A673 (cell line): ENCODE measurements at regions not wholly inside any gene's neighbourhood (a gene's known extent, or its start where the extent isn't known, plus 50 kb on each side); places are given as distances from the start of the nearest gene placed in this dataset.

Experiments used
- BruUV-seq: library from RNA; stranded (reverse); fragments of 400-500 nt; replicated peaks from 2 replicates; lab custom pipeline; 2021; lab: Mats Ljungman, UMichigan
- CTCF ChIA-PET: fragments of 300-600 bp; sonication (Branson Sonifier 250); formaldehyde crosslinking; loops from one replicate; lab custom pipeline; 2022; ENCODE audit warnings: antibody characterized with exemption; lab: Charles Lee
- POLR2A ChIA-PET: fragments of 300-600 bp; sonication (Branson Sonifier 250); formaldehyde crosslinking; loops from one replicate; lab custom pipeline; 2022; ENCODE audit warnings: antibody characterized with exemption; ENCODE audit not compliant: low non-redundant PET; lab: Charles Lee
- DNase-seq: peaks from one replicate; pipeline ENCODE4 v3.0.0-alpha.2; 2015; ENCODE audit warnings: low spot score
- H3K27ac ChIP-seq: fragments of 200-600 bp; sonication (generic); 2 replicates; pipeline ENCODE4 v1.5.1; 2016; ENCODE audit warnings: mixed run types, low read depth, mild to moderate bottlenecking, mixed read lengths, antibody characterized with exemption, low read length; ENCODE audit not compliant: poor library complexity, severe bottlenecking
- H3K27me3 ChIP-seq: fragments of 200-600 bp; sonication (generic); replicated peaks from 2 replicates; pipeline ENCODE4 v1.6.1; 2017; ENCODE audit warnings: mixed run types, low read depth, mild to moderate bottlenecking, mixed read lengths, antibody characterized with exemption, low read length; ENCODE audit not compliant: insufficient read depth, poor library complexity
- H3K36me3 ChIP-seq: fragments of 200-600 bp; sonication (generic); 2 replicates; pipeline ENCODE4 v1.6.1; 2016; ENCODE audit warnings: mixed run types, mild to moderate bottlenecking, mixed read lengths, antibody characterized with exemption, low read length; ENCODE audit not compliant: insufficient read depth, poor library complexity, severe bottlenecking
- H3K4me1 ChIP-seq: fragments of 200-600 bp; sonication (generic); 2 replicates; pipeline ENCODE4 v1.6.1; 2017; ENCODE audit warnings: mixed run types, mild to moderate bottlenecking, mixed read lengths, antibody characterized with exemption, low read length; ENCODE audit not compliant: insufficient read depth, poor library complexity, severe bottlenecking
- H3K4me3 ChIP-seq: fragments of 200-600 bp; sonication (generic); 2 replicates; pipeline ENCODE4 v1.5.1; 2016; ENCODE audit warnings: low read depth, mixed run types, mild to moderate bottlenecking, mixed read lengths, low read length; ENCODE audit not compliant: poor library complexity, severe bottlenecking
- H3K9me3 ChIP-seq: fragments of 200-600 bp; sonication (generic); 2 replicates; pipeline ENCODE4 v1.6.1; 2016; ENCODE audit warnings: mixed run types, low read depth, mild to moderate bottlenecking, mixed read lengths, antibody characterized with exemption, low read length; ENCODE audit not compliant: poor library complexity, severe bottlenecking
- CTCF ChIP-seq: fragments of 300-800, 200-600 bp; sonication (generic); conservative IDR thresholded peaks from 2 replicates; pipeline ENCODE4 v1.5.1; 2017; ENCODE audit warnings: low read depth, mild to moderate bottlenecking, antibody characterized with exemption, low read length, moderate library complexity, mixed read lengths
- EZH2 ChIP-seq: fragments of 200-600 bp; sonication (generic); IDR thresholded peaks from 2 replicates; pipeline ENCODE4 v1.6.1; 2017; ENCODE audit warnings: borderline replicate concordance, low read depth, mild to moderate bottlenecking, mixed read lengths, antibody characterized with exemption, low read length; ENCODE audit not compliant: poor library complexity, severe bottlenecking
- intact Hi-C: fragments of 100-400 bp; cut with micrococcal nuclease; formaldehyde crosslinking; loops from one replicate; pipeline ENCODE4 v1.10.0; 2022; ENCODE audit not compliant: unreplicated experiment

DNA sequence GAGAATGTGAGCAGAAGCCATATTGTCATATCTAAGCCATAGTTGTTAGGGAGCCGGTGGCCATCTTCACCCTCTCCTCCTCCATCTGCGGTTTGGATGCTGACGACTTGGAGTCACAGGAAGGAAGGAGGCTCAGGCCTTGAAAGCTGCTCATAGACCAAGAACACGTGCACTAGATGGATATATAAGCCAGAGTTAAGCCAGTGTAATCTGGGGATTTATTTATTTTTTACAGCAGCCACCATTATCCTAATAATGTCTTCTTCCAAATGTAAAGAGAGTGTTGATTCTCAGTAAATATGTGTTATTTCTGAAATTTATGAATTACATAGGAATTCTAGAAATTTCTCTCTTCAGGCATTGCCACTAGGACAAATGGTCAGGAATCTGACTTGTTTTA is 689.9 kb downstream of the QKI start:
- POLR2A ChIA-PET: no interaction called here

GRCh38 chr6:164102693-164103092 is 688.2 kb downstream of the QKI start:
- no peaks in the 10 kb centered on the region for H3K36me3 ChIP-seq
- no peaks in the 10 kb centered on the region for H3K9me3 ChIP-seq
- peaks cover 24% of the 10 kb centered on the region for H3K4me1 ChIP-seq
- intact Hi-C loops: loop anchor here (10.0 kb wide), 2 partner anchors 238 to 548 kb away; no protein-coding TSS in a partner anchor
- CTCF ChIA-PET: no interaction called here
- TF ChIP-seq EZH2 (no peak), CTCF (no peak)
- no peak overlapping the region for H3K27ac ChIP-seq
- no peak overlapping the region for H3K4me3 ChIP-seq
- H3K27me3 ChIP-seq: no peaks in the 10 kb centered on the region
- BruUV-seq: no TSS peak
- DNase-seq: no peak
- POLR2A ChIA-PET: no interaction called here

More for the DNA sequence above, 689.9 kb downstream of the QKI start:
- no peaks in the 10 kb centered on the region for H3K9me3 ChIP-seq
- no peak overlapping the region for H3K27ac ChIP-seq
- no peak for DNase-seq
- peaks cover 15% of the 10 kb centered on the region for H3K4me1 ChIP-seq
- H3K27me3 ChIP-seq: no peaks in the 10 kb centered on the region
- H3K4me3 ChIP-seq: no peak overlapping the region
- CTCF ChIA-PET: no interaction called here
- TF ChIP-seq CTCF (no peak), EZH2 (no peak)
- no peaks in the 10 kb centered on the region for H3K36me3 ChIP-seq
- BruUV-seq: no TSS peak
- intact Hi-C loops: loop anchor here (10.0 kb wide), 2 partner anchors 240 to 550 kb away; no protein-coding TSS in a partner anchor

GRCh38 chr6:164101859-164102258 is 687.3 kb downstream of the QKI start:
- peaks cover 17% of the 10 kb centered on the region for H3K4me1 ChIP-seq

More at GRCh38 chr6:164101859-164102258, 687.3 kb downstream of the QKI start:
- POLR2A ChIA-PET: no interaction called here
- no peaks in the 10 kb centered on the region for H3K36me3 ChIP-seq
- intact Hi-C loops: loop anchor here (10.0 kb wide), 2 partner anchors 237 to 547 kb away; no protein-coding TSS in a partner anchor
- DNase-seq: no peak
- no peaks in the 10 kb centered on the region for H3K27me3 ChIP-seq
- TF ChIP-seq EZH2 (no peak), CTCF (no peak)
- no peak overlapping the region for H3K4me3 ChIP-seq
- CTCF ChIA-PET: no interaction called here
- H3K27ac ChIP-seq: no peak overlapping the region
- no TSS peak for BruUV-seq
- no peaks in the 10 kb centered on the region for H3K9me3 ChIP-seq
